ENCODE measurements at regions not wholly inside any gene's neighbourhood (a gene's known extent, or its start where the extent isn't known, plus 50 kb on each side); places are given as distances from the start of the nearest gene placed in this dataset.

- DNase-seq (no peak), ATAC-seq (ENCODE audit: low read depth in 2 of 2) (no peak)
- Mint-ChIP-seq H3K9me3 (peaks cover 0 to 8% (median 5%) of the 10 kb centered on the region in 7 donors), H3K36me3 (no peaks in the 10 kb centered on the region), H3K27me3 (peaks cover 17 to 22% (median 21%) of the 10 kb centered on the region in 3 donors), H3K4me3 (no peak overlapping the region), H3K4me1 (no peaks in the 10 kb centered on the region), H3K27ac (no peak overlapping the region)
Observed at GRCh38 chr12:115693970-115694369, 583.5 kb downstream of the MED13L start.

GRCh38 chr12:115691123-115691522 is 586.4 kb downstream of the MED13L start:
- Mint-ChIP-seq H3K4me3 (no peak overlapping the region), H3K4me1 (no peaks in the 10 kb centered on the region), H3K27ac (no peak overlapping the region), H3K36me3 (no peaks in the 10 kb centered on the region), H3K9me3 (peaks cover 0 to 6% (median 4%) of the 10 kb centered on the region in 7 donors), H3K27me3 (peaks cover 26 to 32% (median 29%) of the 10 kb centered on the region in 3 donors)
- DNase-seq (no peak), ATAC-seq (ENCODE audit: low read depth in 2 of 2) (no peak)

GRCh38 chr12:115687094-115687493 is 590.4 kb downstream of the MED13L start:
- peaks cover 19 to 27% (median 21%) of the 10 kb centered on the region in 3 donors for H3K27me3 Mint-ChIP-seq
- DNase-seq (no peak), ATAC-seq (ENCODE audit: low read depth in 2 of 2) (no peak)
- H3K27ac Mint-ChIP-seq = no peak overlapping the region
- H3K4me1 Mint-ChIP-seq = no peaks in the 10 kb centered on the region
- no peaks in the 10 kb centered on the region for H3K36me3 Mint-ChIP-seq
- H3K9me3 Mint-ChIP-seq = peaks cover 0 to 12% (median 2%) of the 10 kb centered on the region in 7 donors
- no peak overlapping the region for H3K4me3 Mint-ChIP-seq

DNA sequence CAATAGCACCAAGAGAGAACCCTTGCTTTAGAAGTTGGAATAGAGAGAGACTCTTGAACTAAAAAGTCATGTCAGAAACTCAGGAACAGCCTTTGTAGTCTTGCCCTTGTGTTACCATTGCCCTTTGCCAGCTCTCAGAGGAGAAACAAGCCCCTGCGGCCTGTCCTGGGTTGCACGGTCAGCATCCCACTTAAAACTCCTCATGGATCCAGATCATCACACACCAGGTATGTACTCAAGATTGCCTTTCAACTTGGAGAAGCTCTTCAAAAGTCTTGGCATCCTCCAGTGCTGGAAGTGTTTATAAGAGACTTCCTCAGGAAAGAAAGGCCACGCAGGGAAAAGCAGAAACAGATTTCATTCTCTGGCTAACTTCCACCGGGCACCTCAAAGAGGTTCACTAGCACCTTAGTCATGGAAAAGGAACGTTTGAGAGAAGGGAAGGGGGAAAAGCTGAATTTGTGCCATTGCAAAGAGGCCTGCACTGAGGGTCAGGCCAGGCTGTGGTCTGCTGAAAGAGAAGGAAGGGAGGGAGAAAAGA is 594.2 kb downstream of the MED13L start:
- ATAC-seq (ENCODE audit: low read depth in 2 of 2) (no peak), DNase-seq (no peak)
- Mint-ChIP-seq H3K4me3 (no peak overlapping the region), H3K27ac (no peak overlapping the region), H3K9me3 (peaks cover 0 to 12% (median 7%) of the 10 kb centered on the region in 7 donors), H3K36me3 (no peaks in the 10 kb centered on the region), H3K4me1 (no peaks in the 10 kb centered on the region), H3K27me3 (peaks cover 7 to 11% (median 9%) of the 10 kb centered on the region in 3 donors)

- Mint-ChIP-seq H3K4me3 (no peak overlapping the region), H3K9me3 (peaks cover 0 to 18% (median 7%) of the 10 kb centered on the region in 7 donors), H3K27me3 (peaks cover 0 to 5% (median 0%) of the 10 kb centered on the region in 3 donors), H3K27ac (no peak overlapping the region), H3K36me3 (no peaks in the 10 kb centered on the region), H3K4me1 (no peaks in the 10 kb centered on the region)
- ATAC-seq (ENCODE audit: low read depth in 2 of 2) = no peak
- DNase-seq = no peak
Observed at GRCh38 chr12:115680967-115681366, 596.5 kb downstream of the MED13L start.

GRCh38 chr12:115672506-115673080 is 604.9 kb downstream of the MED13L start:
- Mint-ChIP-seq H3K36me3 (no peaks in the 10 kb centered on the region), H3K4me3 (no peak overlapping the region), H3K4me1 (peaks cover 0 to 6% (median 0%) of the 10 kb centered on the region in 3 donors), H3K27me3 (peaks cover 0 to 13% (median 5%) of the 10 kb centered on the region in 3 donors), H3K27ac (no peak overlapping the region), H3K9me3 (peaks cover 0 to 21% (median 9%) of the 10 kb centered on the region in 7 donors)
- ATAC-seq (ENCODE audit: low read depth in 2 of 2) (no peak), DNase-seq (no peak)

DNA sequence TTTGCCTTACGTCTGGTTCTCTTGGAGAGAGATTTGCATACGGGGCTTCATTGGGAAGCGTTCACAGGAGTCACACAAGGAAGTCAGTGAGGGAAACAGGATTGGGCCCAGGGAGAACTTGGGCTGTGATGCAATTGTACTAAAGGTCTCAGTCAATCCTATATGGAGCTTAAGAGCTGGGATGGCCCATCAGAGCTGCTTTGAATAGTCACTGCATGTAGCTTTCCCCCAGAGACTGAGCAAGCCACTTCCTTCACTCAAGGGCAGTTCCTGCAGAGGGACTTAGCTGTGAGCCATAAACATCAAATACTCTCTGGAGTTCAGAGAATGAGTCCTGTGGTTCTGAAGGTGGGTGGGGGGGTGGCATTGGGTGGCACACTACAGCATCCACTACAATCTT is 605.4 kb downstream of the MED13L start:
- peaks cover 0 to 13% (median 5%) of the 10 kb centered on the region in 3 donors for H3K27me3 Mint-ChIP-seq
- peaks cover 0 to 6% (median 0%) of the 10 kb centered on the region in 3 donors for H3K4me1 Mint-ChIP-seq
- H3K27ac Mint-ChIP-seq = no peak overlapping the region
- ATAC-seq (ENCODE audit: low read depth in 2 of 2) = no peak
- H3K36me3 Mint-ChIP-seq = no peaks in the 10 kb centered on the region
- no peak overlapping the region for H3K4me3 Mint-ChIP-seq
- no peak for DNase-seq
- H3K9me3 Mint-ChIP-seq = peaks cover 0 to 21% (median 9%) of the 10 kb centered on the region in 7 donors

- no peak overlapping the region for H3K4me3 Mint-ChIP-seq
- no peak for ATAC-seq (ENCODE audit: low read depth in 2 of 2)
Observed at GRCh38 chr12:115670869-115671268, 606.6 kb downstream of the MED13L start.

GRCh38 chr12:115667116-115667515 is 610.4 kb downstream of the MED13L start:
- peaks cover 0 to 8% (median 2%) of the 10 kb centered on the region in 7 donors for H3K9me3 Mint-ChIP-seq

More at GRCh38 chr12:115670869-115671268, 606.6 kb downstream of the MED13L start:
- no peak overlapping the region for H3K27ac Mint-ChIP-seq
- H3K9me3 Mint-ChIP-seq = peaks cover 0 to 17% (median 9%) of the 10 kb centered on the region in 7 donors
- DNase-seq = no peak
- peaks cover 0 to 8% (median 5%) of the 10 kb centered on the region in 3 donors for H3K27me3 Mint-ChIP-seq
- peaks cover 0 to 6% (median 0%) of the 10 kb centered on the region in 3 donors for H3K4me1 Mint-ChIP-seq
- no peaks in the 10 kb centered on the region for H3K36me3 Mint-ChIP-seq

GRCh38 chr12:115666168-115666567 is 611.3 kb downstream of the MED13L start:
- peaks cover 10 to 13% (median 10%) of the 10 kb centered on the region in 3 donors for H3K27me3 Mint-ChIP-seq
- H3K4me1 Mint-ChIP-seq = no peaks in the 10 kb centered on the region
- no peak overlapping the region for H3K27ac Mint-ChIP-seq
- no peaks in the 10 kb centered on the region for H3K36me3 Mint-ChIP-seq
- ATAC-seq (ENCODE audit: low read depth in 2 of 2) = no peak
- no peak overlapping the region for H3K4me3 Mint-ChIP-seq
- H3K9me3 Mint-ChIP-seq = peaks cover 0 to 3% (median 0%) of the 10 kb centered on the region in 7 donors
- DNase-seq = no peak

More at GRCh38 chr12:115667116-115667515, 610.4 kb downstream of the MED13L start:
- no peak for ATAC-seq (ENCODE audit: low read depth in 2 of 2)
- H3K27me3 Mint-ChIP-seq = peaks cover 5 to 13% (median 8%) of the 10 kb centered on the region in 3 donors
- H3K36me3 Mint-ChIP-seq = no peaks in the 10 kb centered on the region
- H3K4me3 Mint-ChIP-seq = no peak overlapping the region
- no peak overlapping the region for H3K27ac Mint-ChIP-seq
- DNase-seq = no peak
- no peaks in the 10 kb centered on the region for H3K4me1 Mint-ChIP-seq

GRCh38 chr12:115661112-115661511 is 616.4 kb downstream of the MED13L start:
- peaks cover 31 to 35% (median 32%) of the 10 kb centered on the region in 3 donors for H3K27me3 Mint-ChIP-seq
- peaks cover 0 to 5% (median 0%) of the 10 kb centered on the region in 7 donors for H3K9me3 Mint-ChIP-seq
- no peak overlapping the region for H3K4me3 Mint-ChIP-seq
- ATAC-seq (ENCODE audit: low read depth in 2 of 2) = no peak
- no peaks in the 10 kb centered on the region for H3K36me3 Mint-ChIP-seq
- H3K27ac Mint-ChIP-seq = no peak overlapping the region
- no peaks in the 10 kb centered on the region for H3K4me1 Mint-ChIP-seq
- no peak for DNase-seq

- Mint-ChIP-seq H3K36me3 (no peaks in the 10 kb centered on the region), H3K27me3 (peaks cover 32 to 35% (median 35%) of the 10 kb centered on the region in 3 donors), H3K9me3 (peaks cover 0 to 5% (median 0%) of the 10 kb centered on the region in 7 donors), H3K27ac (no peak overlapping the region), H3K4me1 (no peaks in the 10 kb centered on the region), H3K4me3 (no peak overlapping the region)
- DNase-seq (no peak), ATAC-seq (ENCODE audit: low read depth in 2 of 2) (no peak)
Observed at GRCh38 chr12:115660211-115660805, 617.2 kb downstream of the MED13L start.

DNA sequence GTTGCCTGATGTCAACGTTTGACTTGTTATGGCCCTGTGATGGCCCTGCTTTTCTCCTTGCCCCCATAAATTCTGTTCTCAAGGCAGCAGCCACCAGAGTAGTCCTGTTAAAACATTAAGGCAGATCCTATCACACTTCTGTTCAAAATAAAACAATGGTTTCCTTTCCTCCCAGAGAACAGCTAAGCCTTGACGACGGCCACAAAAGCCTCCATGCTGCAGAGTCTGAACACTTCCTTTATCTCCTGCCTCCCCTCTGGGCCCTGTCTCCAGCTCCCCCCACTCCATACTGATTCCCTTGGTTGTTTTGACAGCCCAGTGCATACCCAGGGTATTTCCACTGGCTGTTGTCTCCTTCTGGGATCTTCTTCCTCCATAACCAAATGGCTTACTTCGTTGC is 618.1 kb downstream of the MED13L start:
- H3K27me3 Mint-ChIP-seq = peaks cover 32 to 35% (median 35%) of the 10 kb centered on the region in 3 donors
- H3K36me3 Mint-ChIP-seq = no peaks in the 10 kb centered on the region

More for the DNA sequence above, 618.1 kb downstream of the MED13L start:
- Mint-ChIP-seq H3K9me3 (peaks cover 0 to 5% (median 0%) of the 10 kb centered on the region in 7 donors), H3K27ac (no peak overlapping the region), H3K4me3 (no peak overlapping the region), H3K4me1 (no peaks in the 10 kb centered on the region)
- no peak for ATAC-seq (ENCODE audit: low read depth in 2 of 2)
- no peak for DNase-seq

Data from naive B cell (primary cell).